ENCODE measurements at regions not wholly inside any gene's neighbourhood (a gene's known extent, or its start where the extent isn't known, plus 50 kb on each side); places are given as distances from the start of the nearest gene placed in this dataset.

- TF ChIP-seq, protein P1, sequence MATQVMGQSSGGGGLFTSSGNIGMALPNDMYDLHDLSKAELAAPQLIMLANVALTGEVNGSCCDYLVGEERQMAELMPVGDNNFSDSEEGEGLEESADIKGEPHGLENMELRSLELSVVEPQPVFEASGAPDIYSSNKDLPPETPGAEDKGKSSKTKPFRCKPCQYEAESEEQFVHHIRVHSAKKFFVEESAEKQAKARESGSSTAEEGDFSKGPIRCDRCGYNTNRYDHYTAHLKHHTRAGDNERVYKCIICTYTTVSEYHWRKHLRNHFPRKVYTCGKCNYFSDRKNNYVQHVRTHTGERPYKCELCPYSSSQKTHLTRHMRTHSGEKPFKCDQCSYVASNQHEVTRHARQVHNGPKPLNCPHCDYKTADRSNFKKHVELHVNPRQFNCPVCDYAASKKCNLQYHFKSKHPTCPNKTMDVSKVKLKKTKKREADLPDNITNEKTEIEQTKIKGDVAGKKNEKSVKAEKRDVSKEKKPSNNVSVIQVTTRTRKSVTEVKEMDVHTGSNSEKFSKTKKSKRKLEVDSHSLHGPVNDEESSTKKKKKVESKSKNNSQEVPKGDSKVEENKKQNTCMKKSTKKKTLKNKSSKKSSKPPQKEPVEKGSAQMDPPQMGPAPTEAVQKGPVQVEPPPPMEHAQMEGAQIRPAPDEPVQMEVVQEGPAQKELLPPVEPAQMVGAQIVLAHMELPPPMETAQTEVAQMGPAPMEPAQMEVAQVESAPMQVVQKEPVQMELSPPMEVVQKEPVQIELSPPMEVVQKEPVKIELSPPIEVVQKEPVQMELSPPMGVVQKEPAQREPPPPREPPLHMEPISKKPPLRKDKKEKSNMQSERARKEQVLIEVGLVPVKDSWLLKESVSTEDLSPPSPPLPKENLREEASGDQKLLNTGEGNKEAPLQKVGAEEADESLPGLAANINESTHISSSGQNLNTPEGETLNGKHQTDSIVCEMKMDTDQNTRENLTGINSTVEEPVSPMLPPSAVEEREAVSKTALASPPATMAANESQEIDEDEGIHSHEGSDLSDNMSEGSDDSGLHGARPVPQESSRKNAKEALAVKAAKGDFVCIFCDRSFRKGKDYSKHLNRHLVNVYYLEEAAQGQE (IDR thresholded peaks at IDR 0.05; ENCODE audit: unreplicated experiment): no peak
- TF ChIP-seq ZNF331 (CRISPR knock-in tag; IDR thresholded peaks at IDR 0.05; ENCODE audit: low read depth): no peak
- no peak for TF ChIP-seq EZH2 (IDR thresholded peaks at IDR 0.05; ENCODE audit: low read depth, unreplicated experiment)
Measured at GRCh38 chr9:91092214-91092613, 269.5 kb downstream of the AUH start (continued).

DNA sequence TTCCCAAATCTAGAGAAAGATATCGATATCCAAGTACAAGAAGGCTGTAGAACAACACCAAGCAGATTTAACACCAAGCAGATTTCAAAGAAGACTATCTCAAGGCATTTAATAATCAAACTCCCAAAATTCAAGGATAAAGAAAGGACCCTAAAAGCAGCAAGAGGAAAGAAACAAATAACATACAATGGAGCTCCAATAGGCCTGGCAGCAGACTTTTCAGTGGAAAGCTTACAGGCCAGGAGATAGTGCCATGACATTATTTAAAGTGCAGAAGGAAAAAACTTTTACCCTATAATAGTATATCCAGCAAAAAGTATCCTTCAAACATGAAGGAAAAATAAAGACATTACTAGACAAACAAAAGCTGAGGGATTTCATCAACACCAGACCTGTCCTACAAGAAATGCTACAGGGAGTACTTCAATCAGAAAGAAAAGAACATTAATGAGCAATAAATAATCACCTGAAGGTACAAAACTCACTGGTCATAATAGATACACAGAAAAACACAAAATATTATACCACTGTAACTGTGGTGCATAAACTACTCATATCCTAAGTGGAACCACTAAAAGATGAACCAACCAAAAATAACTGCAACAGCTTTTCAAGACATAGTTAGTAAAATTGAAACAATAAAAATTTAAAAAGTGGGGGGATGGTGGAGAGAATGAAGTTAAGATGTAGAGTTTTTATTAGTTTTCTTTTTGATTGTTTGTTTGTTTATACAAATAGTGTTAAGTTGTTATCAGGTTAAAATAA lies 267.2 kb downstream of the AUH start:
- no peak overlapping the region for H3K27ac Mint-ChIP-seq
- no peak overlapping the region for H3K4me3 ChIP-seq
- no peaks in the 10 kb centered on the region for H3K4me1 ChIP-seq (ENCODE audit: insufficient read depth)
- no peaks in the 10 kb centered on the region for H3K27me3 ChIP-seq (ENCODE audit: insufficient read depth)
- H2AFZ ChIP-seq: no peak overlapping the region
- no peaks in the 10 kb centered on the region for H3F3A ChIP-seq (replicated peaks; ENCODE audit: low read depth)
- no peak overlapping the region for H3K4me3 Mint-ChIP-seq
- peaks cover 1% of the 10 kb centered on the region for H3K27me3 Mint-ChIP-seq (ENCODE audit: insufficient read depth, low read depth, poor library complexity)
- H3K9me2 ChIP-seq (ENCODE audit: insufficient read depth): no peaks in the 10 kb centered on the region; the same call in 1 of the 2 replicates
- DNase-seq (ENCODE audit: low spot score): no peak
- H3K4me2 ChIP-seq: no peak overlapping the region
- no peaks in the 10 kb centered on the region; the same call in 1 of the 3 replicates for H3K36me3 Mint-ChIP-seq (ENCODE audit: low read depth)
- no peak for ATAC-seq
- no peaks in the 10 kb centered on the region for H3K36me3 ChIP-seq (ENCODE audit: insufficient read depth)
- peaks cover 2% of the 10 kb centered on the region; the same call in 1 of the 3 replicates for H3K4me1 Mint-ChIP-seq
- no peaks in the 10 kb centered on the region for H3K79me2 ChIP-seq (replicated peaks; ENCODE audit: insufficient read depth)
- H4K20me1 ChIP-seq (replicated peaks; ENCODE audit: insufficient read depth): no peaks in the 10 kb centered on the region
- no peaks in the 10 kb centered on the region; the same call in none of the 3 replicates for H3K9me3 Mint-ChIP-seq
- no peak overlapping the region for H3K27ac ChIP-seq (ENCODE audit: low read depth)
- TF ChIP-seq CTCF (conservative IDR thresholded peaks at IDR 0.05; ENCODE audit: low read depth in 2 of 2) (no peak), NANOG (IDR thresholded peaks at IDR 0.05; ENCODE audit: borderline replicate concordance) (no peak), JUNB (IDR thresholded peaks at IDR 0.05; ENCODE audit: unreplicated experiment) (no peak), EZH2phosphoT487 (IDR thresholded peaks at IDR 0.05; ENCODE audit: unreplicated experiment) (no peak), ZNF331 (CRISPR knock-in tag; IDR thresholded peaks at IDR 0.05; ENCODE audit: low read depth) (no peak)
- TF ChIP-seq, protein P2, sequence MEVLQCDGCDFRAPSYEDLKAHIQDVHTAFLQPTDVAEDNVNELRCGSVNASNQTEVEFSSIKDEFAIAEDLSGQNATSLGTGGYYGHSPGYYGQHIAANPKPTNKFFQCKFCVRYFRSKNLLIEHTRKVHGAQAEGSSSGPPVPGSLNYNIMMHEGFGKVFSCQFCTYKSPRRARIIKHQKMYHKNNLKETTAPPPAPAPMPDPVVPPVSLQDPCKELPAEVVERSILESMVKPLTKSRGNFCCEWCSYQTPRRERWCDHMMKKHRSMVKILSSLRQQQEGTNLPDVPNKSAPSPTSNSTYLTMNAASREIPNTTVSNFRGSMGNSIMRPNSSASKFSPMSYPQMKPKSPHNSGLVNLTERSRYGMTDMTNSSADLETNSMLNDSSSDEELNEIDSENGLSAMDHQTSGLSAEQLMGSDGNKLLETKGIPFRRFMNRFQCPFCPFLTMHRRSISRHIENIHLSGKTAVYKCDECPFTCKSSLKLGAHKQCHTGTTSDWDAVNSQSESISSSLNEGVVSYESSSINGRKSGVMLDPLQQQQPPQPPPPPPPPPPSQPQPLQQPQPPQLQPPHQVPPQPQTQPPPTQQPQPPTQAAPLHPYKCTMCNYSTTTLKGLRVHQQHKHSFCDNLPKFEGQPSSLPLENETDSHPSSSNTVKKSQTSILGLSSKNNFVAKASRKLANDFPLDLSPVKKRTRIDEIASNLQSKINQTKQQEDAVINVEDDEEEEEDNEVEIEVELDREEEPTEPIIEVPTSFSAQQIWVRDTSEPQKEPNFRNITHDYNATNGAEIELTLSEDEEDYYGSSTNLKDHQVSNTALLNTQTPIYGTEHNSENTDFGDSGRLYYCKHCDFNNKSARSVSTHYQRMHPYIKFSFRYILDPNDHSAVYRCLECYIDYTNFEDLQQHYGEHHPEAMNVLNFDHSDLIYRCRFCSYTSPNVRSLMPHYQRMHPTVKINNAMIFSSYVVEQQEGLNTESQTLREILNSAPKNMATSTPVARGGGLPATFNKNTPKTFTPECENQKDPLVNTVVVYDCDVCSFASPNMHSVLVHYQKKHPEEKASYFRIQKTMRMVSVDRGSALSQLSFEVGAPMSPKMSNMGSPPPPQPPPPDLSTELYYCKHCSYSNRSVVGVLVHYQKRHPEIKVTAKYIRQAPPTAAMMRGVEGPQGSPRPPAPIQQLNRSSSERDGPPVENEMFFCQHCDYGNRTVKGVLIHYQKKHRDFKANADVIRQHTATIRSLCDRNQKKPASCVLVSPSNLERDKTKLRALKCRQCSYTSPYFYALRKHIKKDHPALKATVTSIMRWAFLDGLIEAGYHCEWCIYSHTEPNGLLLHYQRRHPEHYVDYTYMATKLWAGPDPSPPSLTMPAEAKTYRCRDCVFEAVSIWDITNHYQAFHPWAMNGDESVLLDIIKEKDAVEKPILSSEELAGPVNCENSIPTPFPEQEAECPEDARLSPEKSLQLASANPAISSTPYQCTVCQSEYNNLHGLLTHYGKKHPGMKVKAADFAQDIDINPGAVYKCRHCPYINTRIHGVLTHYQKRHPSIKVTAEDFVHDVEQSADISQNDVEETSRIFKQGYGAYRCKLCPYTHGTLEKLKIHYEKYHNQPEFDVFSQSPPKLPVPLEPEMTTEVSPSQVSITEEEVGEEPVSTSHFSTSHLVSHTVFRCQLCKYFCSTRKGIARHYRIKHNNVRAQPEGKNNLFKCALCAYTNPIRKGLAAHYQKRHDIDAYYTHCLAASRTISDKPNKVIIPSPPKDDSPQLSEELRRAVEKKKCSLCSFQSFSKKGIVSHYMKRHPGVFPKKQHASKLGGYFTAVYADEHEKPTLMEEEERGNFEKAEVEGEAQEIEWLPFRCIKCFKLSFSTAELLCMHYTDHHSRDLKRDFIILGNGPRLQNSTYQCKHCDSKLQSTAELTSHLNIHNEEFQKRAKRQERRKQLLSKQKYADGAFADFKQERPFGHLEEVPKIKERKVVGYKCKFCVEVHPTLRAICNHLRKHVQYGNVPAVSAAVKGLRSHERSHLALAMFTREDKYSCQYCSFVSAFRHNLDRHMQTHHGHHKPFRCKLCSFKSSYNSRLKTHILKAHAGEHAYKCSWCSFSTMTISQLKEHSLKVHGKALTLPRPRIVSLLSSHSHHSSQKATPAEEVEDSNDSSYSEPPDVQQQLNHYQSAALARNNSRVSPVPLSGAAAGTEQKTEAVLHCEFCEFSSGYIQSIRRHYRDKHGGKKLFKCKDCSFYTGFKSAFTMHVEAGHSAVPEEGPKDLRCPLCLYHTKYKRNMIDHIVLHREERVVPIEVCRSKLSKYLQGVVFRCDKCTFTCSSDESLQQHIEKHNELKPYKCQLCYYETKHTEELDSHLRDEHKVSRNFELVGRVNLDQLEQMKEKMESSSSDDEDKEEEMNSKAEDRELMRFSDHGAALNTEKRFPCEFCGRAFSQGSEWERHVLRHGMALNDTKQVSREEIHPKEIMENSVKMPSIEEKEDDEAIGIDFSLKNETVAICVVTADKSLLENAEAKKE (CRISPR knock-in tag; IDR thresholded peaks at IDR 0.05): no peak
- TF ChIP-seq, protein P1 (IDR thresholded peaks at IDR 0.05; ENCODE audit: unreplicated experiment): no peak
